ENCODE measurements at regions not wholly inside any gene's neighbourhood (a gene's known extent, or its start where the extent isn't known, plus 50 kb on each side); places are given as distances from the start of the nearest gene placed in this dataset.

- TF ChIP-seq, protein P1, sequence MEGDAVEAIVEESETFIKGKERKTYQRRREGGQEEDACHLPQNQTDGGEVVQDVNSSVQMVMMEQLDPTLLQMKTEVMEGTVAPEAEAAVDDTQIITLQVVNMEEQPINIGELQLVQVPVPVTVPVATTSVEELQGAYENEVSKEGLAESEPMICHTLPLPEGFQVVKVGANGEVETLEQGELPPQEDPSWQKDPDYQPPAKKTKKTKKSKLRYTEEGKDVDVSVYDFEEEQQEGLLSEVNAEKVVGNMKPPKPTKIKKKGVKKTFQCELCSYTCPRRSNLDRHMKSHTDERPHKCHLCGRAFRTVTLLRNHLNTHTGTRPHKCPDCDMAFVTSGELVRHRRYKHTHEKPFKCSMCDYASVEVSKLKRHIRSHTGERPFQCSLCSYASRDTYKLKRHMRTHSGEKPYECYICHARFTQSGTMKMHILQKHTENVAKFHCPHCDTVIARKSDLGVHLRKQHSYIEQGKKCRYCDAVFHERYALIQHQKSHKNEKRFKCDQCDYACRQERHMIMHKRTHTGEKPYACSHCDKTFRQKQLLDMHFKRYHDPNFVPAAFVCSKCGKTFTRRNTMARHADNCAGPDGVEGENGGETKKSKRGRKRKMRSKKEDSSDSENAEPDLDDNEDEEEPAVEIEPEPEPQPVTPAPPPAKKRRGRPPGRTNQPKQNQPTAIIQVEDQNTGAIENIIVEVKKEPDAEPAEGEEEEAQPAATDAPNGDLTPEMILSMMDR (IDR thresholded peaks at IDR 0.05) = no peak
- TF ChIP-seq POLR2A (IDR thresholded peaks at IDR 0.05) = no peak
Observed at GRCh38 chr11:103633819-103634590, 402.4 kb upstream of the DDI1 start.
